ENCODE measurements at regions not wholly inside any gene's neighbourhood (a gene's known extent, or its start where the extent isn't known, plus 50 kb on each side); places are given as distances from the start of the nearest gene placed in this dataset.

- no peak for DNase-seq
Observed at GRCh38 chr5:89981878-89982773, 427.4 kb downstream of the CETN3 start.

GRCh38 chr5:89981021-89981420 lies 428.5 kb downstream of the CETN3 start:
- no peak for DNase-seq

GRCh38 chr5:89973516-89973915 lies 436.0 kb downstream of the CETN3 start:
- DNase-seq: no peak

- no peak for DNase-seq
Observed at GRCh38 chr5:89972901-89973300, 436.7 kb downstream of the CETN3 start.

- DNase-seq: no peak
Observed at GRCh38 chr5:89968958-89969381, 440.6 kb downstream of the CETN3 start.

- no peak for DNase-seq
Observed at GRCh38 chr5:89967771-89968444, 441.6 kb downstream of the CETN3 start.

GRCh38 chr5:89956838-89957237 lies 452.7 kb downstream of the CETN3 start:
- no peak for DNase-seq

GRCh38 chr5:89954916-89955315 lies 454.6 kb downstream of the CETN3 start:
- no peak for DNase-seq

- no peak for DNase-seq
Observed at GRCh38 chr5:89951876-89952275, 457.7 kb downstream of the CETN3 start.

GRCh38 chr5:89950234-89950633 lies 459.3 kb downstream of the CETN3 start:
- no peak for DNase-seq

- no peak for DNase-seq
Observed at GRCh38 chr5:89948977-89949376, 460.6 kb downstream of the CETN3 start.

GRCh38 chr5:89946916-89947315 lies 462.6 kb downstream of the CETN3 start:
- DNase-seq: no peak

- DNase-seq: no peak
Observed at GRCh38 chr5:89946508-89946907, 463.0 kb downstream of the CETN3 start.

GRCh38 chr5:89942171-89942570 lies 467.4 kb downstream of the CETN3 start:
- no peak for DNase-seq

- no peak for DNase-seq
Observed at GRCh38 chr5:89936576-89936975, 473.0 kb downstream of the CETN3 start.

GRCh38 chr5:89934069-89934468 lies 475.5 kb downstream of the CETN3 start:
- DNase-seq: no peak

GRCh38 chr5:89932771-89933181 lies 476.8 kb downstream of the CETN3 start:
- DNase-seq: no peak

GRCh38 chr5:89930591-89931392 lies 478.8 kb downstream of the CETN3 start:
- DNase-seq: no peak

GRCh38 chr5:89929834-89930233 lies 479.7 kb downstream of the CETN3 start:
- DNase-seq: no peak

GRCh38 chr5:89929173-89929572 lies 480.4 kb downstream of the CETN3 start:
- DNase-seq: no peak

- DNase-seq: no peak
Observed at GRCh38 chr5:89922161-89922560, 487.4 kb downstream of the CETN3 start.

GRCh38 chr5:89917112-89917511 lies 492.4 kb downstream of the CETN3 start:
- no peak for DNase-seq

GRCh38 chr5:89916131-89916530 lies 493.4 kb downstream of the CETN3 start:
- no peak for DNase-seq

All from DMS79 treated with DMSO at 0.1 percent for 48 hours (cell line).